Gastroesophageal sphincter (tissue), 4 donors: ENCODE measurements at regions not wholly inside any gene's neighbourhood (a gene's known extent, or its start where the extent isn't known, plus 50 kb on each side); places are given as distances from the start of the nearest gene placed in this dataset.
"Not testable (repeated sequence)": the region's sequence is repeated elsewhere in the genome, so short reads cannot be mapped to it uniquely, and the experiment has no call there.

Experiments used
- ATAC-seq: fragments of 150-250 bp; one replicate; pipeline ENCODE4 v1.9.1; 2016; ENCODE audit warnings: mild to moderate bottlenecking, moderate library complexity
- H3K27ac ChIP-seq, 4 donors: fragments of 200-600 bp; sonication (generic) in 3 of 4; 1 replicate in 3 of 4; 2 replicates in 1 of 4; pipeline ENCODE4 v1.5.1; 2016 to 2019
- H3K27me3 ChIP-seq: fragments of 200-600 bp; sonication (generic); one replicate; pipeline ENCODE4 v1.5.1; 2019
- H3K36me3 ChIP-seq, 2 donors: fragments of 200-600 bp; sonication (generic); one replicate each; pipeline ENCODE4 v1.5.1; 2019; ENCODE audit warnings: control low read depth in 1 of 2
- H3K4me1 ChIP-seq, 3 donors: fragments of 200-600 bp; sonication (generic); 1 replicate in 2 of 3; 2 replicates in 1 of 3; pipeline ENCODE4 v1.5.1; 2016 to 2019; ENCODE audit warnings: control low read depth in 2 of 3
- H3K4me3 ChIP-seq, 2 donors: fragments of 200-600 bp; sonication (generic); one replicate each; pipeline ENCODE4 v1.5.1; 2019; ENCODE audit warnings: mild to moderate bottlenecking in 1 of 2, moderate library complexity in 1 of 2
- H3K9me3 ChIP-seq, 3 donors: fragments of 200-600 bp; sonication (generic); one replicate each; pipeline ENCODE4 v1.5.1; 2017 to 2019; ENCODE audit warnings: control low read depth in 2 of 3
- EP300 ChIP-seq: sonication (generic); formaldehyde crosslinking; IDR thresholded peaks from one replicate; pipeline ENCODE4 v1.6.1; 2017; ENCODE audit warnings: antibody characterized with exemption, mild to moderate bottlenecking
- POLR2A ChIP-seq, 2 donors: fragments of 450-650 bp; IDR thresholded peaks; one replicate each; pipeline ENCODE4 v1.6.1; 2017; ENCODE audit warnings: antibody characterized with exemption in 2 of 2, mild to moderate bottlenecking in 2 of 2, moderate library complexity in 1 of 2
- POLR2AphosphoS5 ChIP-seq: sonication (generic); formaldehyde crosslinking; IDR thresholded peaks from one replicate; pipeline ENCODE4 v1.6.1; 2017; ENCODE audit warnings: antibody characterized with exemption
- WGBS, 2 donors: methylation state at CpG; one replicate each; pipeline ENCODE4 v1.1.5; 2018; ENCODE audit warnings: low coverage in 1 of 2; 5-methylcytosine and 5-hydroxymethylcytosine counted together
- TF ChIP-seq, protein P1 (sequence below), 4 experiments: fragments of 200-600 bp in 2 of 4; fragments of 450-650 bp in 2 of 4; sonication (generic) in 1 of 4; IDR thresholded peaks; one replicate each; pipeline ENCODE4 v1.5.1; 2017 to 2019; ENCODE audit warnings: antibody characterized with exemption in 4 of 4, mild to moderate bottlenecking in 2 of 4, moderate library complexity in 2 of 4

DNA sequence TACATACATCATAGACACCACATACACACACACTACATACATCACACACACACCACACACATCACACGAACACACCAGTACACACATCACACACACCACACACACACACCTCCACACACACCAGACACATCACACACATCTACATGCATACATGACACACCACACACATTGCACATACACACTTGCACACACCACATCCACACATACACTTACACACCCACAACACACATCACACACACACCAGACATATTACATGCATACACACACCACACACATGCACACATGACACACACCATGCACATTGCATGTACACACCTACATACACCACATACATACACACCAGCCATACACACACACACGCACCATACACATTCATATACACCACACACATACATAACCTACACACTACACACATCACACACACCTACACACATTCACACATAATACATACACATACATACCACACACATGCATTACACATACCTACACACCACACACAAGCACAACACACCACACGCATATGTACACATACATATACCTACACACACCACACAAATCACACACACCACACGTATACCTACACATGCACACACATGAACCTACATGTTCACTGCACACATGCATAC, 156.5 kb downstream of the NDUFA10 start:
- WGBS, 2 donors = 92 to 95% methylated on average over 4 of the region's 4 CpGs
- H3K27me3 ChIP-seq = no peaks in the 10 kb centered on the region
- H3K27ac ChIP-seq = no peak overlapping the region

GRCh38 chr2:239866778-239867177, 158.4 kb downstream of the NDUFA10 start:
- TF ChIP-seq, protein P1, sequence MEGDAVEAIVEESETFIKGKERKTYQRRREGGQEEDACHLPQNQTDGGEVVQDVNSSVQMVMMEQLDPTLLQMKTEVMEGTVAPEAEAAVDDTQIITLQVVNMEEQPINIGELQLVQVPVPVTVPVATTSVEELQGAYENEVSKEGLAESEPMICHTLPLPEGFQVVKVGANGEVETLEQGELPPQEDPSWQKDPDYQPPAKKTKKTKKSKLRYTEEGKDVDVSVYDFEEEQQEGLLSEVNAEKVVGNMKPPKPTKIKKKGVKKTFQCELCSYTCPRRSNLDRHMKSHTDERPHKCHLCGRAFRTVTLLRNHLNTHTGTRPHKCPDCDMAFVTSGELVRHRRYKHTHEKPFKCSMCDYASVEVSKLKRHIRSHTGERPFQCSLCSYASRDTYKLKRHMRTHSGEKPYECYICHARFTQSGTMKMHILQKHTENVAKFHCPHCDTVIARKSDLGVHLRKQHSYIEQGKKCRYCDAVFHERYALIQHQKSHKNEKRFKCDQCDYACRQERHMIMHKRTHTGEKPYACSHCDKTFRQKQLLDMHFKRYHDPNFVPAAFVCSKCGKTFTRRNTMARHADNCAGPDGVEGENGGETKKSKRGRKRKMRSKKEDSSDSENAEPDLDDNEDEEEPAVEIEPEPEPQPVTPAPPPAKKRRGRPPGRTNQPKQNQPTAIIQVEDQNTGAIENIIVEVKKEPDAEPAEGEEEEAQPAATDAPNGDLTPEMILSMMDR (IDR thresholded peaks at IDR 0.05) = no peak
- TF ChIP-seq POLR2A (IDR thresholded peaks at IDR 0.05) (no peak), EP300 (no peak), POLR2AphosphoS5 (no peak)
- Histone ChIP-seq H3K4me3 (no peak overlapping the region), H3K27ac (no peak overlapping the region), H3K4me1 (no peaks in the 10 kb centered on the region), H3K36me3 (no peaks in the 10 kb centered on the region), H3K9me3 (no peaks in the 10 kb centered on the region), H3K27me3 (no peaks in the 10 kb centered on the region)
- 86 to 87% methylated on average over 3 of the region's 3 CpGs for WGBS, 2 donors
- ATAC-seq = no peak

More for the DNA sequence above, 156.5 kb downstream of the NDUFA10 start:
- Histone ChIP-seq H3K4me1 (no peaks in the 10 kb centered on the region), H3K4me3 (no peak overlapping the region), H3K9me3 (no peaks in the 10 kb centered on the region), H3K36me3 (no peaks in the 10 kb centered on the region)
- TF ChIP-seq, protein P1 (IDR thresholded peaks at IDR 0.05) = no peak
- TF ChIP-seq POLR2AphosphoS5 (no peak), EP300 (no peak), POLR2A (IDR thresholded peaks at IDR 0.05) (no peak)
- ATAC-seq = no peak

DNA sequence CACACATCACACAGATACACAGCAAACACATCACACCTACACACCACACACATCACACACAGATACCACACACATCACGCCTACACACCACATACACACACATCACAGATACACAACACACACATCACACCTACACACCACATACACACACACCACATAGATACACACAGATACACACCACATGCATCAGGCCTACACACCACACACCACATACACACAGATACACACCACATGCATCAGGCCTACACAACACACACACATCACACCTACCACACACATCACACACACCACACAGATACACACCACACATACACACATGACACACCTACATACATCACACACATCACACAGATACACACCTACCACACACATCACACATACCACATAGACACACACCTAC, 158.8 kb downstream of the NDUFA10 start:
- Histone ChIP-seq H3K9me3 (no peaks in the 10 kb centered on the region), H3K4me1 (no peaks in the 10 kb centered on the region), H3K27ac (no peak overlapping the region), H3K27me3 (no peaks in the 10 kb centered on the region), H3K4me3 (no peak overlapping the region), H3K36me3 (no peaks in the 10 kb centered on the region)
- no peak for TF ChIP-seq POLR2A (IDR thresholded peaks at IDR 0.05)
- TF ChIP-seq POLR2AphosphoS5 = no peak
- TF ChIP-seq, protein P1 (IDR thresholded peaks at IDR 0.05) = no peak
- TF ChIP-seq EP300 = no peak
- WGBS, 2 donors = 91 to 100% methylated on average over 1 of the region's 1 CpG
- no peak for ATAC-seq

DNA sequence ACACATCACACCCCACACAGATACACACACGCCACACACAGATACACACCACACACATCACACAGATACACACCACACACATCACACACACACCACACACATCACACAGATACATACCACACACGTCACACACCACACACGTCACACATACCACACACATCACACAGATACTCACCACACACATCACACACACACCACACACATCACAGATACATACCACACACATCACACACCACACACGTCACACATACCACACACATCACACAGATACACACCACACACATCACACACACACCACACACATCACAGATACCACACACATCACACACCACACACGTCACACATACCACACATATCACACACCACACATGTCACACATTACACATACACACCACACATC, 159.3 kb downstream of the NDUFA10 start:
- H3K27ac ChIP-seq, ATAC-seq, H3K9me3 ChIP-seq, H3K27me3 ChIP-seq, H3K4me3 ChIP-seq, H3K36me3 ChIP-seq, H3K4me1 ChIP-seq: not testable (repeated sequence)
- 77 to 92% methylated on average over 5 of the region's 5 CpGs for WGBS, 2 donors

DNA sequence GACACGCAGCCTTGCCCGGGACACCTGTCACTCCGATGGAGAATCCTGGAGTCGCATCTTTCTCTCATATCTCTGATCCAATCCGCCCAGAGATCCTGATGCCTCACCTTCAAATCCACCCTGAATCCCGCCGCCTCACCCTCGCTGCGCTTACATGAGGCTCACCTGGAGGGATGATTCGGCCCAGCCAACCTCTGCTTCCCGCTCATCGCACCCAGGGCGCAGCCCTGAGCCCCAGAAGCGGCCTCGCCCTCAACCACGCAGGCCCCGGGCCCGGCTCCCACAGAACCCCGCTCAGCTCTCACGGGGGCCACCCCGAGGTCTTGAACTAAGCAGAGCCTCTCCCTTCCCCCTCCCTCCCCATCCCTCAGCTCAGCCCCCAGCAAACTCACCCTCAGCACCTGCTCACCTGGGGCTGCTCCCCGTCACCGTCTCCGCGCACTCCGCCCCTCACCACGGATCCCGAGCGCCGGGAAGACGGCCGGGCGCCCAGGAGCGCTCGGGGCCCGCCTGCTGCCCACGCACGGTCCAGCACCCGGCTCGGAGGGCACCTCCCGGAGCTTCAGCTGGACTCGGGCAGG, 160.0 kb downstream of the NDUFA10 start:
- no peak overlapping the region for H3K27ac ChIP-seq
- no peaks in the 10 kb centered on the region for H3K9me3 ChIP-seq
- TF ChIP-seq POLR2AphosphoS5 (no peak), EP300 (no peak), POLR2A (IDR thresholded peaks at IDR 0.05) (no peak)
- TF ChIP-seq, protein P1 (IDR thresholded peaks at IDR 0.05) = no peak
- H3K4me3 ChIP-seq = no peak overlapping the region
- H3K4me1 ChIP-seq = no peaks in the 10 kb centered on the region
- no peak for ATAC-seq
- no peaks in the 10 kb centered on the region for H3K36me3 ChIP-seq
- WGBS, 2 donors = 95% methylated on average over 10 of the region's 42 CpGs; no CpG with 5 or more reads in 1 of the 2 donors
- no peaks in the 10 kb centered on the region for H3K27me3 ChIP-seq
